ENCODE measurements at regions not wholly inside any gene's neighbourhood (a gene's known extent, or its start where the extent isn't known, plus 50 kb on each side); places are given as distances from the start of the nearest gene placed in this dataset.
"Not testable (repeated sequence)": the region's sequence is repeated elsewhere in the genome, so short reads cannot be mapped to it uniquely, and the experiment has no call there.

DNA sequence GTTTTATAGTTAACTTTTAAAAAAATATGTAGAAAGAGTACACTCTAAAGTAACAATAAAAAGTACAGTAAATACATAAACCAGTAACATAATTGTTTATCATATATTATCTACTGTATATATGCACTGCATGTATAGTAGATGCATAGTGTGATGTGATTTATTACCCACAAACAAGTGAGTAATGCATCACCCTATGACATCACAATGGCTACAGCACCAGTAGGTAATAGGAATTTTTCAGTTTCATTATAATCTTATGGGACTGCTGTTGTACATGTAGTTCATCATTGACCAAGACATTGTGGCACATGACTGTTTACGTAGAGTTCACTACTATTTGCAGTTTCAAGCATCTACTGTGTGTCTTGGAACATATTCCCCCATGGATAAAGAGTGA is 1047.2 kb downstream of the ROBO2 start:
- TF ChIP-seq, protein P1, sequence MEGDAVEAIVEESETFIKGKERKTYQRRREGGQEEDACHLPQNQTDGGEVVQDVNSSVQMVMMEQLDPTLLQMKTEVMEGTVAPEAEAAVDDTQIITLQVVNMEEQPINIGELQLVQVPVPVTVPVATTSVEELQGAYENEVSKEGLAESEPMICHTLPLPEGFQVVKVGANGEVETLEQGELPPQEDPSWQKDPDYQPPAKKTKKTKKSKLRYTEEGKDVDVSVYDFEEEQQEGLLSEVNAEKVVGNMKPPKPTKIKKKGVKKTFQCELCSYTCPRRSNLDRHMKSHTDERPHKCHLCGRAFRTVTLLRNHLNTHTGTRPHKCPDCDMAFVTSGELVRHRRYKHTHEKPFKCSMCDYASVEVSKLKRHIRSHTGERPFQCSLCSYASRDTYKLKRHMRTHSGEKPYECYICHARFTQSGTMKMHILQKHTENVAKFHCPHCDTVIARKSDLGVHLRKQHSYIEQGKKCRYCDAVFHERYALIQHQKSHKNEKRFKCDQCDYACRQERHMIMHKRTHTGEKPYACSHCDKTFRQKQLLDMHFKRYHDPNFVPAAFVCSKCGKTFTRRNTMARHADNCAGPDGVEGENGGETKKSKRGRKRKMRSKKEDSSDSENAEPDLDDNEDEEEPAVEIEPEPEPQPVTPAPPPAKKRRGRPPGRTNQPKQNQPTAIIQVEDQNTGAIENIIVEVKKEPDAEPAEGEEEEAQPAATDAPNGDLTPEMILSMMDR (IDR thresholded peaks at IDR 0.05; ENCODE audit: insufficient read depth, missing control alignments), result no peak
- no peak for FAIRE-seq
- DNase-seq (ENCODE audit: insufficient read length, low spot score), result no peak

GRCh38 chr3:78088006-78088405 is 1048.1 kb downstream of the ROBO2 start:
- no peak for FAIRE-seq
- DNase-seq (ENCODE audit: insufficient read length, low spot score), result no peak
- TF ChIP-seq, protein P1 (IDR thresholded peaks at IDR 0.05; ENCODE audit: insufficient read depth, missing control alignments), result no peak

DNA sequence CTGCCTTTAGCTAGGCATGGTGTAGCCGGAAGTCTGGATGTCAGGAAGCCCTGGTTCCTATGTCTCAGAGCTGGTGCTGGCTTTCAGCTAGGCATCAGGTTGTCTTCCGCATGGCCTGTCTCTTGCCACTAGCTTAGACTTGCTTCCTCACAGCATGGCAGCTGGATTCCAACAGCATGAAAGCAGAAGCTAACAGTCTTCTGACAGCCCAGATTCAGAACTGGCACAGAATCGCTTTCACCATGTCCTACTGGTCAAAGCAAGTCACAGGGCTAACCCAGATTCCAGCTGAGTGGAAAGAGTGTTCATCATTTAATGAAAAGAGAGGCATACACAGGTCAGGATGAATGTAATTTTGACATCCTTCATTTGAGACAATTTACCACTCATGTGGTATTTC is 1050.5 kb downstream of the ROBO2 start:
- TF ChIP-seq, protein P1 (IDR thresholded peaks at IDR 0.05; ENCODE audit: insufficient read depth, missing control alignments), result no peak
- FAIRE-seq (no peak), DNase-seq (ENCODE audit: insufficient read length, low spot score) (no peak)

- DNase-seq (ENCODE audit: insufficient read length, low spot score), result no peak
- TF ChIP-seq, protein P1 (IDR thresholded peaks at IDR 0.05; ENCODE audit: insufficient read depth, missing control alignments), result no peak
- no peak for FAIRE-seq
Observed at GRCh38 chr3:78091478-78092119, 1051.7 kb downstream of the ROBO2 start.

- DNase-seq (ENCODE audit: insufficient read length, low spot score); FAIRE-seq: not testable (repeated sequence)
Observed at GRCh38 chr3:78092574-78092973, 1052.7 kb downstream of the ROBO2 start.

GRCh38 chr3:78096488-78097255 is 1056.8 kb downstream of the ROBO2 start:
- TF ChIP-seq, protein P1 (IDR thresholded peaks at IDR 0.05; ENCODE audit: insufficient read depth, missing control alignments), result no peak
- FAIRE-seq (no peak), DNase-seq (ENCODE audit: insufficient read length, low spot score) (no peak)

- DNase-seq (ENCODE audit: insufficient read length, low spot score) (no peak), FAIRE-seq (no peak)
- TF ChIP-seq, protein P1 (IDR thresholded peaks at IDR 0.05; ENCODE audit: insufficient read depth, missing control alignments), result no peak
Observed at GRCh38 chr3:78098367-78098766, 1058.5 kb downstream of the ROBO2 start.

Measured in D721Med (cell line).